HepG2 (cell line): ENCODE measurements at regions not wholly inside any gene's neighbourhood (a gene's known extent, or its start where the extent isn't known, plus 50 kb on each side); places are given as distances from the start of the nearest gene placed in this dataset.
"Not testable (repeated sequence)": the region's sequence is repeated elsewhere in the genome, so short reads cannot be mapped to it uniquely, and the experiment has no call there.

Experiments
- ATAC-seq: fragments of 200-7000 bp; cut with Tn5 transposase; 3 replicates; pipeline ENCODE4 v1.9.1; 2020; ENCODE audit warnings: mild to moderate bottlenecking, moderate library complexity
- BruUV-seq: library from RNA; stranded (reverse); fragments of 400-500 nt; replicated peaks from 2 replicates; lab custom pipeline; 2021; lab: Mats Ljungman, UMichigan
- CTCF ChIA-PET: fragments of 300-600 bp; formaldehyde crosslinking; extraction: SDS; loops from one replicate; lab custom pipeline; 2021; ENCODE audit warnings: low total read pairs, inconsistent platforms, low intra/inter-chr PET ratio; lab: Yijun Ruan, JAX
- POLR2A ChIA-PET: fragments of 350-600 bp; sonication (Branson Sonifier 250); formaldehyde crosslinking; loops from one replicate; lab custom pipeline; 2020; ENCODE audit warnings: antibody characterized with exemption, inconsistent platforms; lab: Yijun Ruan, JAX
- DNase-seq: peaks from one replicate; pipeline ENCODE4 v3.0.0-alpha.2; 2015; ENCODE audit warnings: low spot score
- FAIRE-seq: peaks from 3 replicates; lab custom pipeline; 2011; peaks lifted over from hg19 to GRCh38; lab: Jason Lieb, UNC
- H2AFZ ChIP-seq: one replicate; pipeline ENCODE4 v1.6.1; 2011; ENCODE audit warnings: low read length, inconsistent platforms
- H3K27ac ChIP-seq: fragments of 300-600 bp; 3 replicates; pipeline ENCODE4 v1.8.0; 2011; ENCODE audit warnings: mixed run types, mild to moderate bottlenecking, mixed read lengths, low read length, inconsistent platforms; ENCODE audit not compliant: insufficient read depth; ENCODE audit errors: extremely low read length
- H3K27me3 ChIP-seq, 2 experiments: fragments of 200-600 bp in 1 of 2; 2 replicates in 1 of 2; 3 replicates in 1 of 2; pipeline versions ENCODE4 v1.6.0 to v1.8.0; 2011; ENCODE audit warnings: low read length in 2 of 2, mild to moderate bottlenecking in 2 of 2, moderate library complexity in 2 of 2, inconsistent platforms in 1 of 2; ENCODE audit not compliant: insufficient read depth in 2 of 2, control insufficient read depth in 1 of 2
- H3K36me3 ChIP-seq, 2 experiments: fragments of 200-600 bp in 1 of 2; replicated peaks in 1 of 2; 2 replicates in 1 of 2; 3 replicates in 1 of 2; pipeline versions ENCODE4 v1.5.1 to v1.8.0; 2011; ENCODE audit warnings: low read length in 2 of 2, inconsistent platforms in 1 of 2; ENCODE audit not compliant: insufficient read depth in 2 of 2, control insufficient read depth in 1 of 2
- H3K4me1 ChIP-seq: 2 replicates; pipeline ENCODE4 v1.5.1; 2012; ENCODE audit warnings: low read length, inconsistent platforms; ENCODE audit not compliant: insufficient read depth
- H3K4me2 ChIP-seq: 2 replicates; pipeline ENCODE4 v1.6.0; 2011; ENCODE audit warnings: low read depth, low read length, inconsistent platforms
- H3K4me3 ChIP-seq, 3 experiments: fragments of 200-600 bp in 1 of 3; sonication (generic), shearing (Covaris generic) in 1 of 3; replicated peaks in 1 of 3; 2 replicates each; pipeline ENCODE4 v1.5.1; 2011 to 2016; ENCODE audit warnings: low read length in 3 of 3, inconsistent platforms in 2 of 3, low read depth in 2 of 3, mild to moderate bottlenecking in 2 of 3, control low read depth in 1 of 3, mixed read lengths in 1 of 3; ENCODE audit not compliant: insufficient read depth in 1 of 3
- H3K79me2 ChIP-seq: one replicate; pipeline ENCODE4 v1.6.1; 2011; ENCODE audit warnings: low read length, inconsistent platforms; ENCODE audit not compliant: insufficient read depth
- H3K9ac ChIP-seq: 2 replicates; pipeline ENCODE4 v1.6.0; 2011; ENCODE audit warnings: mild to moderate bottlenecking, low read depth, low read length, inconsistent platforms; ENCODE audit not compliant: insufficient read depth
- H3K9me3 ChIP-seq: 2 replicates; pipeline ENCODE4 v1.5.1; 2012; ENCODE audit warnings: mild to moderate bottlenecking, low read length
- H4K20me1 ChIP-seq: 2 replicates; pipeline ENCODE4 v1.6.0; 2011; ENCODE audit warnings: inconsistent platforms, mild to moderate bottlenecking, low read length, moderate library complexity; ENCODE audit not compliant: insufficient read depth
- CEBPB ChIP-seq: IDR thresholded peaks from 2 replicates; pipeline ENCODE4 v1.6.1; 2011; ENCODE audit warnings: low read depth, low read length, improper control_type of control experiment, borderline replicate concordance
- MXD3 ChIP-seq: IDR thresholded peaks from 2 replicates; pipeline ENCODE4 v1.6.1; 2016; ENCODE audit warnings: mild to moderate bottlenecking, missing biosample characterization, missing genetic modification reagents
- MYPOP ChIP-seq: sonication (generic); formaldehyde crosslinking; IDR thresholded peaks from 2 replicates; pipeline ENCODE4 v1.8.1; 2023; ENCODE audit warnings: mild to moderate bottlenecking, moderate library complexity, missing genetic modification reagents
- PREB ChIP-seq: sonication (generic); formaldehyde crosslinking; IDR thresholded peaks from 2 replicates; pipeline ENCODE4 v1.4.0; 2020; ENCODE audit warnings: missing genetic modification reagents
- TAF1 ChIP-seq: sonication (generic); formaldehyde crosslinking; IDR thresholded peaks from 2 replicates; pipeline ENCODE4 v1.4.0; 2020; ENCODE audit warnings: missing genetic modification reagents
- WGBS: methylation state at CpG from one replicate; pipeline ENCODE4 v1.1.6; 2017; ENCODE audit warnings: low lambda C conversion rate; 5-methylcytosine and 5-hydroxymethylcytosine counted together
- in situ Hi-C: cut with HindIII; loops from 2 replicates; pipeline ENCODE4 v1.10.0; 2017; ENCODE audit warnings: low pct_unique_long_range_greater_than_20kb; ENCODE audit not compliant: extremely low pct_ligation_motif_present
- intact Hi-C: fragments of 100-400 bp; cut with micrococcal nuclease; formaldehyde crosslinking; loops from one replicate; pipeline ENCODE4 v1.10.0; 2022; ENCODE audit not compliant: unreplicated experiment

GRCh38 chr4:3898098-3898497, 131.9 kb downstream of the ADRA2C start (continued):
- TF ChIP-seq MXD3 (no peak), PREB (CRISPR knock-in tag) (no peak), TAF1 (CRISPR knock-in tag) (no peak), MYPOP (CRISPR knock-in tag) (no peak)

GRCh38 chr4:3898928-3899327, 132.7 kb downstream of the ADRA2C start:
- H3K79me2 ChIP-seq, H3K27me3 ChIP-seq, H3K4me3 ChIP-seq, DNase-seq, BruUV-seq, in situ Hi-C loops, CTCF ChIA-PET, H3K27ac ChIP-seq, H2AFZ ChIP-seq, H4K20me1 ChIP-seq, ATAC-seq, H3K4me2 ChIP-seq, H3K9me3 ChIP-seq, FAIRE-seq, H3K36me3 ChIP-seq, intact Hi-C loops, H3K9ac ChIP-seq, POLR2A ChIA-PET: not testable (repeated sequence)
- peaks cover 15% of the 10 kb centered on the region for H3K4me1 ChIP-seq
- TF ChIP-seq CEBPB: peak; percentile 56; the same call in 1 of the 2 replicates
- WGBS: 35% methylated on average over 10 of the region's 10 CpGs

- H3K79me2 ChIP-seq, H3K27ac ChIP-seq, H3K4me1 ChIP-seq, H2AFZ ChIP-seq, H3K4me3 ChIP-seq, H3K9ac ChIP-seq, BruUV-seq, ATAC-seq, DNase-seq, POLR2A ChIA-PET, H3K9me3 ChIP-seq, FAIRE-seq, H3K36me3 ChIP-seq, in situ Hi-C loops, intact Hi-C loops, H3K4me2 ChIP-seq, CTCF ChIA-PET, H3K27me3 ChIP-seq, H4K20me1 ChIP-seq: not testable (repeated sequence)
- whole genome bisulfite sequencing: 37% methylated on average over 15 of the region's 15 CpGs
These were observed 138.2 kb downstream of the ADRA2C start for GRCh38 chr4:3904264-3904955.

GRCh38 chr4:3909616-3910015, 143.4 kb downstream of the ADRA2C start:
- H4K20me1 ChIP-seq, BruUV-seq, FAIRE-seq, H3K4me2 ChIP-seq, H3K4me1 ChIP-seq, H3K9ac ChIP-seq, H2AFZ ChIP-seq, ATAC-seq, H3K79me2 ChIP-seq, POLR2A ChIA-PET, CTCF ChIA-PET, H3K9me3 ChIP-seq, in situ Hi-C loops, H3K27ac ChIP-seq, intact Hi-C loops, H3K36me3 ChIP-seq, H3K27me3 ChIP-seq, DNase-seq, H3K4me3 ChIP-seq: not testable (repeated sequence)
- 50% methylated on average over 3 of the region's 3 CpGs for WGBS
